ENCODE measurements at regions not wholly inside any gene's neighbourhood (a gene's known extent, or its start where the extent isn't known, plus 50 kb on each side); places are given as distances from the start of the nearest gene placed in this dataset.
A peak's percentile ranks its signal among the peaks of the same experiment; 100 is the strongest.

GRCh38 chr13:21297914-21298831 lies 121.7 kb downstream of the MRPL57 start (continued):
- TF ChIP-seq ZNF337 (CRISPR knock-in tag; IDR thresholded peaks at IDR 0.05; ENCODE audit: borderline replicate concordance, low read depth) (no peak), MEIS1 (CRISPR knock-in tag; IDR thresholded peaks at IDR 0.05; ENCODE audit: borderline replicate concordance) (peak; percentile 95), ZBTB33 (CRISPR knock-in tag; IDR thresholded peaks at IDR 0.05) (peak; percentile 73), SSRP1 (CRISPR knock-in tag; IDR thresholded peaks at IDR 0.05) (no peak), GPBP1L1 (CRISPR knock-in tag; IDR thresholded peaks at IDR 0.05) (no peak), NFYB (CRISPR knock-in tag; IDR thresholded peaks at IDR 0.05) (peak; percentile 19; the same call in 1 of the 2 replicates), ZNF530 (CRISPR knock-in tag; IDR thresholded peaks at IDR 0.05; ENCODE audit: low read depth) (no peak), TBX3 (IDR thresholded peaks at IDR 0.05; ENCODE audit: borderline replicate concordance) (no peak), ATF3 (CRISPR knock-in tag; IDR thresholded peaks at IDR 0.05) (no peak), HOMEZ (CRISPR knock-in tag; IDR thresholded peaks at IDR 0.05; ENCODE audit: low read depth) (peak; percentile 91), RERE (CRISPR knock-in tag; IDR thresholded peaks at IDR 0.05; ENCODE audit: low read depth) (no peak), ZEB1 (IDR thresholded peaks at IDR 0.05; ENCODE audit: insufficient replicate concordance, low read depth) (no peak), BCLAF1 (IDR thresholded peaks at IDR 0.05) (no peak)
